HEK293 (cell line): ENCODE measurements at regions not wholly inside any gene's neighbourhood (a gene's known extent, or its start where the extent isn't known, plus 50 kb on each side); places are given as distances from the start of the nearest gene placed in this dataset.

Experiments
- CTCF ChIA-PET: fragments of 350-600 bp; formaldehyde crosslinking; extraction: SDS; loops from one replicate; lab custom pipeline; 2021; ENCODE audit warnings: antibody characterized with exemption; lab: Yijun Ruan, JAX
- POLR2A ChIA-PET: fragments of 300-600 bp; formaldehyde crosslinking; extraction: SDS; loops from one replicate; lab custom pipeline; 2020; ENCODE audit warnings: antibody characterized with exemption, inconsistent platforms; lab: Yijun Ruan, JAX
- H3K27ac ChIP-seq: fragments of 200-500 bp; sonication (Bioruptor generic); 2 replicates; pipeline ENCODE4 v1.5.1; 2014; ENCODE audit warnings: low read depth, low read length, control low read depth, inconsistent platforms; ENCODE audit errors: extremely low read depth
- H3K36me3 ChIP-seq, 2 experiments: fragments of 200-500 bp in 1 of 2; sonication (Bioruptor generic) in 1 of 2; 1 replicate in 1 of 2; 2 replicates in 1 of 2; pipeline ENCODE4 v1.5.1; 2014 to 2017; ENCODE audit warnings: inconsistent platforms in 2 of 2, low read length in 2 of 2; ENCODE audit not compliant: control insufficient read depth in 2 of 2, insufficient read depth in 1 of 2
- H3K4me1 ChIP-seq: fragments of 200-500 bp; sonication (Bioruptor generic); 2 replicates; pipeline ENCODE4 v1.5.1; 2014; ENCODE audit warnings: mild to moderate bottlenecking, low read length, inconsistent platforms; ENCODE audit not compliant: control insufficient read depth, insufficient read depth
- H3K4me3 ChIP-seq: 2 replicates; pipeline ENCODE4 v1.5.1; 2011; ENCODE audit warnings: low read depth, mild to moderate bottlenecking, control low read depth, low read length, moderate library complexity
- H3K9me3 ChIP-seq: fragments of 200-500 bp; sonication (Bioruptor generic); 2 replicates; pipeline ENCODE4 v1.5.1; 2014; ENCODE audit warnings: low read depth, low read length, inconsistent platforms; ENCODE audit not compliant: control insufficient read depth, insufficient read depth
- BCL11A ChIP-seq: fragments of 450-650 bp; formaldehyde crosslinking; IDR thresholded peaks from 2 replicates; pipeline ENCODE4 v1.5.1; 2016; ENCODE audit warnings: low read depth, missing biosample characterization, missing genetic modification characterization
- FEZF1 ChIP-seq: fragments of 450-650 bp; formaldehyde crosslinking; IDR thresholded peaks from 2 replicates; pipeline ENCODE4 v1.5.1; 2016; ENCODE audit warnings: missing biosample characterization, missing genetic modification characterization
- GFI1B ChIP-seq: fragments of 450-650 bp; formaldehyde crosslinking; IDR thresholded peaks from 2 replicates; pipeline ENCODE4 v1.5.1; 2016; ENCODE audit warnings: missing biosample characterization, missing genetic modification characterization
- HOXA7 ChIP-seq: sonication (generic); formaldehyde crosslinking; IDR thresholded peaks from 2 replicates; pipeline ENCODE4 v1.8.1; 2022; ENCODE audit warnings: missing genetic modification reagents, borderline replicate concordance
- KLF1 ChIP-seq: fragments of 450-650 bp; formaldehyde crosslinking; IDR thresholded peaks from 2 replicates; pipeline ENCODE4 v1.5.1; 2016; ENCODE audit warnings: missing biosample characterization, missing genetic modification characterization
- KLF9 ChIP-seq: fragments of 450-650 bp; formaldehyde crosslinking; IDR thresholded peaks from 2 replicates; pipeline ENCODE4 v1.5.1; 2016; ENCODE audit warnings: missing biosample characterization, missing genetic modification characterization, low read depth
- MEIS1 ChIP-seq: sonication (generic); formaldehyde crosslinking; IDR thresholded peaks from 2 replicates; pipeline ENCODE4 v1.8.1; 2022; ENCODE audit warnings: missing genetic modification reagents, mild to moderate bottlenecking, borderline replicate concordance
- MZF1 ChIP-seq: fragments of 450-650 bp; formaldehyde crosslinking; IDR thresholded peaks from 2 replicates; pipeline ENCODE4 v1.5.1; 2017; ENCODE audit warnings: missing biosample characterization, missing genetic modification characterization, borderline replicate concordance
- SP2 ChIP-seq: fragments of 450-650 bp; formaldehyde crosslinking; IDR thresholded peaks from 2 replicates; pipeline ENCODE4 v1.5.1; 2016; ENCODE audit warnings: missing biosample characterization, missing genetic modification characterization
- WT1 ChIP-seq: fragments of 450-650 bp; formaldehyde crosslinking; IDR thresholded peaks from 2 replicates; pipeline ENCODE4 v1.5.1; 2016; ENCODE audit warnings: missing biosample characterization, missing genetic modification characterization
- YY1 ChIP-seq: fragments of 450-650 bp; formaldehyde crosslinking; IDR thresholded peaks from 2 replicates; pipeline ENCODE4 v1.5.1; 2018; ENCODE audit warnings: missing biosample characterization, missing genetic modification characterization
- ZBTB48 ChIP-seq: fragments of 450-650 bp; formaldehyde crosslinking; IDR thresholded peaks from 2 replicates; pipeline ENCODE4 v1.5.1; 2016; ENCODE audit warnings: missing biosample characterization, missing genetic modification characterization
- ZBTB7A ChIP-seq: fragments of 450-650 bp; formaldehyde crosslinking; IDR thresholded peaks from 2 replicates; pipeline ENCODE4 v1.5.1; 2016; ENCODE audit warnings: low read depth, missing biosample characterization, missing genetic modification characterization
- ZBTB8A ChIP-seq: fragments of 450-650 bp; formaldehyde crosslinking; IDR thresholded peaks from 2 replicates; pipeline ENCODE4 v1.5.1; 2016; ENCODE audit warnings: missing biosample characterization, missing genetic modification characterization
- ZNF112 ChIP-seq: fragments of 450-650 bp; formaldehyde crosslinking; IDR thresholded peaks from 2 replicates; pipeline ENCODE4 v1.5.0; 2017; ENCODE audit warnings: missing biosample characterization, missing genetic modification characterization
- ZNF140 ChIP-seq: fragments of 450-650 bp; formaldehyde crosslinking; IDR thresholded peaks from 2 replicates; pipeline ENCODE4 v1.5.1; 2016; ENCODE audit warnings: missing biosample characterization, missing genetic modification characterization
- ZNF146 ChIP-seq: fragments of 450-650 bp; formaldehyde crosslinking; IDR thresholded peaks from 2 replicates; pipeline ENCODE4 v1.5.1; 2016; ENCODE audit warnings: missing biosample characterization, missing genetic modification characterization
- ZNF24 ChIP-seq: fragments of 450-650 bp; formaldehyde crosslinking; IDR thresholded peaks from 2 replicates; pipeline ENCODE4 v1.5.1; 2016; ENCODE audit warnings: missing biosample characterization, missing genetic modification characterization
- ZNF302 ChIP-seq: fragments of 450-650 bp; formaldehyde crosslinking; IDR thresholded peaks from 2 replicates; pipeline ENCODE4 v1.5.1; 2016; ENCODE audit warnings: missing biosample characterization, missing genetic modification characterization, low read depth
- ZNF394 ChIP-seq: fragments of 450-650 bp; formaldehyde crosslinking; IDR thresholded peaks from 2 replicates; pipeline ENCODE4 v1.5.1; 2016; ENCODE audit warnings: missing biosample characterization, missing genetic modification characterization, mild to moderate bottlenecking, moderate library complexity, borderline replicate concordance
- ZNF423 ChIP-seq: fragments of 450-650 bp; formaldehyde crosslinking; IDR thresholded peaks from 2 replicates; pipeline ENCODE4 v1.5.1; 2016; ENCODE audit warnings: missing biosample characterization, missing genetic modification characterization
- ZNF514 ChIP-seq: fragments of 450-650 bp; formaldehyde crosslinking; IDR thresholded peaks from 2 replicates; pipeline ENCODE4 v1.5.1; 2016; ENCODE audit warnings: missing biosample characterization, missing genetic modification characterization
- ZNF529 ChIP-seq: fragments of 450-650 bp; formaldehyde crosslinking; IDR thresholded peaks from 2 replicates; pipeline ENCODE4 v1.5.1; 2017; ENCODE audit warnings: missing genetic modification characterization, missing biosample characterization; ENCODE audit not compliant: insufficient replicate concordance
- ZNF558 ChIP-seq: fragments of 450-650 bp; formaldehyde crosslinking; IDR thresholded peaks from 2 replicates; pipeline ENCODE4 v1.5.1; 2016; ENCODE audit warnings: missing biosample characterization, missing genetic modification characterization
- ZNF621 ChIP-seq: fragments of 450-650 bp; formaldehyde crosslinking; IDR thresholded peaks from 2 replicates; pipeline ENCODE4 v1.5.1; 2017; ENCODE audit warnings: missing biosample characterization, missing genetic modification characterization
- ZNF768 ChIP-seq: fragments of 450-650 bp; formaldehyde crosslinking; IDR thresholded peaks from 2 replicates; pipeline ENCODE4 v1.5.1; 2018; ENCODE audit warnings: missing biosample characterization, mild to moderate bottlenecking, missing genetic modification characterization
- ZNF792 ChIP-seq: fragments of 450-650 bp; formaldehyde crosslinking; IDR thresholded peaks from 2 replicates; pipeline ENCODE4 v1.5.1; 2016; ENCODE audit warnings: missing biosample characterization, missing genetic modification characterization
- ZSCAN30 ChIP-seq: fragments of 450-650 bp; IDR thresholded peaks from 2 replicates; pipeline ENCODE4 v1.5.1; 2018; ENCODE audit warnings: missing biosample characterization, mild to moderate bottlenecking, missing genetic modification characterization, moderate library complexity
- ZXDB ChIP-seq: fragments of 450-650 bp; formaldehyde crosslinking; IDR thresholded peaks from 2 replicates; pipeline ENCODE4 v1.5.1; 2016; ENCODE audit warnings: missing biosample characterization, missing genetic modification characterization
- TF ChIP-seq, protein P1 (sequence below): fragments of 450-650 bp; formaldehyde crosslinking; IDR thresholded peaks from 2 replicates; pipeline ENCODE4 v1.5.1; 2016; ENCODE audit warnings: missing biosample characterization, missing genetic modification characterization, low read depth
- TF ChIP-seq, protein P2 (sequence below): fragments of 450-650 bp; formaldehyde crosslinking; IDR thresholded peaks from 2 replicates; pipeline ENCODE4 v1.5.1; 2016; ENCODE audit warnings: missing biosample characterization, missing genetic modification characterization
- TF ChIP-seq, protein P3 (sequence below): fragments of 450-650 bp; formaldehyde crosslinking; IDR thresholded peaks from 2 replicates; pipeline ENCODE4 v1.5.1; 2016; ENCODE audit warnings: missing biosample characterization, missing genetic modification characterization
- TF ChIP-seq, protein P4 (sequence below): fragments of 450-650 bp; formaldehyde crosslinking; IDR thresholded peaks from 2 replicates; pipeline ENCODE4 v1.5.1; 2016; ENCODE audit warnings: missing biosample characterization, missing genetic modification characterization

DNA sequence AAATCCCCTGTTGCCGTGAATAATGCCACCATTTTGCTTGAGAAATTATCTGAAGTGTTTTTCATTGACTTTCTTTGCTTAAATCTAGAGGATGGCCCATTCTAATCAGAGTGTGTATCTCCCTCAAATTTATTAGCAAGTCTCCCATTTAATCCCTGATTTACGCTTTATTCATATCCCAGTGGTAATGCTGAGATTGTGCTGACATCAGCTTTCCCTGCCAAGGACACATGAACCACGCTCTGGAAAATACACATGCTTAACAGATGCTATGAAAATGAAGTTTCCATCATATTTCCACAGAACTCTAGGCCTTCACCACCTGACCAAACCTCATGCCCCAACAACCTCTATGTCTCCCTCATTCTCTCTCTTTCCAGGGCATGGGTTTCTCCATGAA lies 545.4 kb downstream of the TUSC7 start:
- H3K36me3 ChIP-seq: no peaks in the 10 kb centered on the region
- POLR2A ChIA-PET: no interaction called here
- H3K27ac ChIP-seq: no peak overlapping the region
- CTCF ChIA-PET: interaction anchor here (0.6 kb wide), 1 partner anchor 97 kb away, joined by 4 read pairs; no protein-coding TSS in a partner anchor
- no peak overlapping the region for H3K4me3 ChIP-seq
- H3K4me1 ChIP-seq: no peaks in the 10 kb centered on the region
- H3K9me3 ChIP-seq: no peaks in the 10 kb centered on the region
- TF ChIP-seq, protein P1, sequence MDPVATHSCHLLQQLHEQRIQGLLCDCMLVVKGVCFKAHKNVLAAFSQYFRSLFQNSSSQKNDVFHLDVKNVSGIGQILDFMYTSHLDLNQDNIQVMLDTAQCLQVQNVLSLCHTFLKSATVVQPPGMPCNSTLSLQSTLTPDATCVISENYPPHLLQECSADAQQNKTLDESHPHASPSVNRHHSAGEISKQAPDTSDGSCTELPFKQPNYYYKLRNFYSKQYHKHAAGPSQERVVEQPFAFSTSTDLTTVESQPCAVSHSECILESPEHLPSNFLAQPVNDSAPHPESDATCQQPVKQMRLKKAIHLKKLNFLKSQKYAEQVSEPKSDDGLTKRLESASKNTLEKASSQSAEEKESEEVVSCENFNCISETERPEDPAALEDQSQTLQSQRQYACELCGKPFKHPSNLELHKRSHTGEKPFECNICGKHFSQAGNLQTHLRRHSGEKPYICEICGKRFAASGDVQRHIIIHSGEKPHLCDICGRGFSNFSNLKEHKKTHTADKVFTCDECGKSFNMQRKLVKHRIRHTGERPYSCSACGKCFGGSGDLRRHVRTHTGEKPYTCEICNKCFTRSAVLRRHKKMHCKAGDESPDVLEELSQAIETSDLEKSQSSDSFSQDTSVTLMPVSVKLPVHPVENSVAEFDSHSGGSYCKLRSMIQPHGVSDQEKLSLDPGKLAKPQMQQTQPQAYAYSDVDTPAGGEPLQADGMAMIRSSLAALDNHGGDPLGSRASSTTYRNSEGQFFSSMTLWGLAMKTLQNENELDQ: no peak
- TF ChIP-seq ZXDB (no peak), KLF1 (no peak), ZSCAN30 (tag by site-specific recombination) (no peak), ZNF140 (tag by site-specific recombination) (no peak), HOXA7 (CRISPR knock-in tag) (no peak), ZNF112 (tag by site-specific recombination) (no peak), SP2 (no peak), GFI1B (tag by site-specific recombination) (no peak), YY1 (tag by site-specific recombination) (no peak), KLF9 (tag by site-specific recombination) (no peak), ZNF146 (tag by site-specific recombination) (no peak), ZNF529 (tag by site-specific recombination) (no peak), ZBTB48 (tag by site-specific recombination) (no peak), BCL11A (tag by site-specific recombination) (no peak), ZNF394 (tag by site-specific recombination) (no peak), MZF1 (tag by site-specific recombination) (no peak), ZNF302 (tag by site-specific recombination) (no peak), ZNF768 (no peak)
- TF ChIP-seq, all 188 proteins: peak for 0

DNA sequence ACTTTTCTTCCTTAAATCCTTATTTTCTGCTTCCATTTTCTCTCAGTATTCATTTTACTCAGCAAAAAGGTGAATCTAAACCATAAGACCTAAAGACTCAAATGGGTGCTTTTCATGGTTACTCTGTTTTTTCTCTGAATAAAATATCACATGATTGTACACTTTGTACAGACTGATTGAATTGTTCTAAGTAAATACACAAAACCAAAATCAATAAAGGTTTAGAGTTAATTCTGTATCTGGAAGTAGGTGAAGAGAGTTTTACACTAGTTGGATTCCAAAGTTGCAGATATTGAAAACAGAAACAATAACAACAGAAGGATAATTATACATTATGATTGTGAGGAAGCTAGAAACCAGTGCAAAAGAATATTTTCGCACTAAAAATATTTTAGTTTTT lies 546.2 kb downstream of the TUSC7 start:
- H3K9me3 ChIP-seq: no peaks in the 10 kb centered on the region
- TF ChIP-seq ZBTB48 (tag by site-specific recombination): no peak
- TF ChIP-seq ZNF514 (tag by site-specific recombination): no peak
- TF ChIP-seq, protein P2, sequence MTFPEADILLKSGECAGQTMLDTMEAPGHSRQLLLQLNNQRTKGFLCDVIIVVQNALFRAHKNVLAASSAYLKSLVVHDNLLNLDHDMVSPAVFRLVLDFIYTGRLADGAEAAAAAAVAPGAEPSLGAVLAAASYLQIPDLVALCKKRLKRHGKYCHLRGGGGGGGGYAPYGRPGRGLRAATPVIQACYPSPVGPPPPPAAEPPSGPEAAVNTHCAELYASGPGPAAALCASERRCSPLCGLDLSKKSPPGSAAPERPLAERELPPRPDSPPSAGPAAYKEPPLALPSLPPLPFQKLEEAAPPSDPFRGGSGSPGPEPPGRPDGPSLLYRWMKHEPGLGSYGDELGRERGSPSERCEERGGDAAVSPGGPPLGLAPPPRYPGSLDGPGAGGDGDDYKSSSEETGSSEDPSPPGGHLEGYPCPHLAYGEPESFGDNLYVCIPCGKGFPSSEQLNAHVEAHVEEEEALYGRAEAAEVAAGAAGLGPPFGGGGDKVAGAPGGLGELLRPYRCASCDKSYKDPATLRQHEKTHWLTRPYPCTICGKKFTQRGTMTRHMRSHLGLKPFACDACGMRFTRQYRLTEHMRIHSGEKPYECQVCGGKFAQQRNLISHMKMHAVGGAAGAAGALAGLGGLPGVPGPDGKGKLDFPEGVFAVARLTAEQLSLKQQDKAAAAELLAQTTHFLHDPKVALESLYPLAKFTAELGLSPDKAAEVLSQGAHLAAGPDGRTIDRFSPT (tag by site-specific recombination): no peak
- no peak for TF ChIP-seq ZNF558 (tag by site-specific recombination)
- TF ChIP-seq ZNF423 (tag by site-specific recombination): no peak
- TF ChIP-seq WT1 (tag by site-specific recombination): no peak
- TF ChIP-seq, protein P3, sequence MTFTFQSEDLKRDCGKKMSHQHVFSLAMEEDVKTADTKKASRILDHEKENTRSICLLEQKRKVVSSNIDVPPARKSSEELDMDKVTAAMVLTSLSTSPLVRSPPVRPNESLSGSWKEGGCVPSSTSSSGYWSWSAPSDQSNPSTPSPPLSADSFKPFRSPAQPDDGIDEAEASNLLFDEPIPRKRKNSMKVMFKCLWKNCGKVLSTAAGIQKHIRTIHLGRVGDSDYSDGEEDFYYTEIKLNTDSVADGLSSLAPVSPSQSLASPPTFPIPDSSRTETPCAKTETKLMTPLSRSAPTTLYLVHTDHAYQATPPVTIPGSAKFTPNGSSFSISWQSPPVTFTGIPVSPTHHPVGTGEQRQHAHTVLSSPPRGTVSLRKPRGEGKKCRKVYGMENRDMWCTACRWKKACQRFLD: no peak
- no peak for TF ChIP-seq ZBTB8A (tag by site-specific recombination)
- TF ChIP-seq ZNF24 (tag by site-specific recombination): no peak
- TF ChIP-seq MEIS1 (CRISPR knock-in tag): no peak
- no peak for TF ChIP-seq ZNF621
- TF ChIP-seq ZNF792 (tag by site-specific recombination): no peak
- TF ChIP-seq, protein P4, sequence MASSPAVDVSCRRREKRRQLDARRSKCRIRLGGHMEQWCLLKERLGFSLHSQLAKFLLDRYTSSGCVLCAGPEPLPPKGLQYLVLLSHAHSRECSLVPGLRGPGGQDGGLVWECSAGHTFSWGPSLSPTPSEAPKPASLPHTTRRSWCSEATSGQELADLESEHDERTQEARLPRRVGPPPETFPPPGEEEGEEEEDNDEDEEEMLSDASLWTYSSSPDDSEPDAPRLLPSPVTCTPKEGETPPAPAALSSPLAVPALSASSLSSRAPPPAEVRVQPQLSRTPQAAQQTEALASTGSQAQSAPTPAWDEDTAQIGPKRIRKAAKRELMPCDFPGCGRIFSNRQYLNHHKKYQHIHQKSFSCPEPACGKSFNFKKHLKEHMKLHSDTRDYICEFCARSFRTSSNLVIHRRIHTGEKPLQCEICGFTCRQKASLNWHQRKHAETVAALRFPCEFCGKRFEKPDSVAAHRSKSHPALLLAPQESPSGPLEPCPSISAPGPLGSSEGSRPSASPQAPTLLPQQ (tag by site-specific recombination): no peak
- TF ChIP-seq ZBTB7A: no peak
- no peak for TF ChIP-seq FEZF1 (tag by site-specific recombination)
- ChIA-PET CTCF (no interaction called here), POLR2A (no interaction called here)
- H3K4me3 ChIP-seq: no peak overlapping the region
- no peaks in the 10 kb centered on the region for H3K4me1 ChIP-seq
- no peaks in the 10 kb centered on the region for H3K36me3 ChIP-seq
- no peak overlapping the region for H3K27ac ChIP-seq
